Muscle of arm (tissue), 1 donor: ENCODE measurements at regions not wholly inside any gene's neighbourhood (a gene's known extent, or its start where the extent isn't known, plus 50 kb on each side); places are given as distances from the start of the nearest gene placed in this dataset.

Experiments used
- DNase-seq: peaks from one replicate; pipeline ENCODE4 v3.0.0-alpha.2; 2013

DNA sequence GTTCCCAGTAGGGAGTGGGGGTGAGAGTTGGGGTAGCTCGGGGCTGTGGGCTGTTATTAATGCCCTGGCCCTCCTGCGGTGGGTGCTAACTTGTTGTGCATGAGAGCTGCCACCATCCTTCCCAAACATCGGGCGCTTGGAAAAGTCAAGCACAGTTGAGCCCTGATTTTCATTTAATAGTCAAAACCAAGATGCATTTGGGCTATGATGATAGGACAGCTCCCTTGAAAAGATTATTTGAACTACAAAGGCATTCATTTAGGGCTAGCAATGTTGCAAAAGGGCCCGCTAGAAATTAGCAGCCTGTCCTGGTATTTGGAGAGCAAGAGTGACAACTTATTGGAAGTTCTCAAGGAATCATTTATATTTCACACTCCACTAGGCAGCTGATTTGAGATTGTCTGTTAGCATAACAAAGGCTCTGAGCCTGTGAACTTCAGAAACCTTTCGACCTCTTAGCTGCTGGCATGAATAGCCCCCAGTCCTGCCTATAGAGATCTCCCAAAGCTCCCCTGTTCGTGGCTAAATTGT is 128.2 kb upstream of the TMEM161B start:
- DNase-seq, result no peak

DNA sequence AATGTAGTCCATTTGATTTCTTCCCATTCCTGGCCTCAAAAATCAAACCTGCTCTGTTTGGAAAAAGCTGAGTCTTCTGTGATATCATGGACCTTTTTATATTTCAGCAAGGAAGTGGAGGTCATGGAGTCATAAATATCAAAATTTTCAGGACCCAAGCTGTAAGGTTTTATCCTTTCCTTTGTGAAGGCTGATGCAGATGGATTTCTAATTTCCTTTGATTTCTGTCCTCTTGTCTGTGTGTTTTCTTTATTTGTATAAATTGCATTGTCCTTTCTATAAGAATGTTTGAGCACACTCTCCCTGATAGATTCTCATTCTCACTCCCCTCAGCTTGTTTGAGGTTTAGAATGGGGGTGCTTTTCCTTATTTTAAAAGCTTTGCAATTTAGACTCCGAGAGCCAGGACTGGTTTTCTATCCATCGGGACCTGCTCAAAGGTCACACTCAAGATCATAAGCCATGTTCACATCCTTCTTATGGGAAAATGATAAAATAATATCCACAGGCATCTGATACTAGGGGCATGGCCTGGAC is 127.4 kb upstream of the TMEM161B start:
- DNase-seq, result no peak

DNA sequence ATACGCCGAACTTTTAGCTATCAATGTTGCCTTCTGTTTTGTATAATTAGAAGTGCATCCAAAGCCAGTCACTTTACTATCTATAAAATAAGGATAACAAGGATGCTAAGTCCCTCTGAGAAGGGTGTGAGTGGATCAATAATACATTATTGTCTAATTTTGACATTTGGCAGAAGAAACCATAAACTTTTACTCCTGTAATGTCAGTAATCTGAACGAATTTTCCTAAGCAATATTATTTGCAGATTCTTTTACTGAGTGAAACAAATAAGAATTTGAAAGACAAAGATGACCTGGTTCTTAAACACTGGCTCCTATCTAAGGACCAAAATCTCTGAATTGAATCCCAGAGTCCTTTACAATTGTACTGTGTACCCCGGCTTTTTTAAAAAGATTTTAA is 126.6 kb upstream of the TMEM161B start:
- DNase-seq, result no peak

DNA sequence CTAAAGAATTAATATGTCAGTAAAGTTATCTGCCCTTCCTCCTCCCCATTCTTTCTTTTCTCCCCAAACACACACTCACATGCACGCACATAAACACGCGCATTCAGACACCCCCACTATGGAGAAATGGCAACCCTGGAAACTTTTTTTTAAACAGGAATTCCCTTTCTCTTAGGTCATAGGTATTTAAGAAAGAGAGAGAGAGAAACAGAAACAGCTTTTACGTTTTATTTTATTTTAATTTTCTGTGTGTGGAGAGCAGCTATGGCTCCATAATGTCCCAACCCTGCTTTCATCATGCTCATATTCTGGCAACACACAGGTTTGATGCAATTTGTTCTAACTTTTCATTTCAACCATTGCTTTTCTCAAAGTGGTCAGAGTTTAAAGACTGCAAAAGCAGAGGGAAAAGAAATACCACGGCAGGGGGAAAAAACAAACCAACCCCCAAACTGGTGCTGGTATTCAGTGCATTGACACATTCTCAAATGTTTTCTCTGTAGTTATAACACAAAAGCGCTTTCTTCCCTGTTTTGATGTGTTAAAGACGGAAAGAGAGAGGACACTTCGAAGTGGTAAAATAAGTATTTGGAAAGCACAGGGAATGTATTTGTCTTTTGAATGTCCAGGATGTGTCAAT is 126.0 kb upstream of the TMEM161B start:
- no peak for DNase-seq

DNA sequence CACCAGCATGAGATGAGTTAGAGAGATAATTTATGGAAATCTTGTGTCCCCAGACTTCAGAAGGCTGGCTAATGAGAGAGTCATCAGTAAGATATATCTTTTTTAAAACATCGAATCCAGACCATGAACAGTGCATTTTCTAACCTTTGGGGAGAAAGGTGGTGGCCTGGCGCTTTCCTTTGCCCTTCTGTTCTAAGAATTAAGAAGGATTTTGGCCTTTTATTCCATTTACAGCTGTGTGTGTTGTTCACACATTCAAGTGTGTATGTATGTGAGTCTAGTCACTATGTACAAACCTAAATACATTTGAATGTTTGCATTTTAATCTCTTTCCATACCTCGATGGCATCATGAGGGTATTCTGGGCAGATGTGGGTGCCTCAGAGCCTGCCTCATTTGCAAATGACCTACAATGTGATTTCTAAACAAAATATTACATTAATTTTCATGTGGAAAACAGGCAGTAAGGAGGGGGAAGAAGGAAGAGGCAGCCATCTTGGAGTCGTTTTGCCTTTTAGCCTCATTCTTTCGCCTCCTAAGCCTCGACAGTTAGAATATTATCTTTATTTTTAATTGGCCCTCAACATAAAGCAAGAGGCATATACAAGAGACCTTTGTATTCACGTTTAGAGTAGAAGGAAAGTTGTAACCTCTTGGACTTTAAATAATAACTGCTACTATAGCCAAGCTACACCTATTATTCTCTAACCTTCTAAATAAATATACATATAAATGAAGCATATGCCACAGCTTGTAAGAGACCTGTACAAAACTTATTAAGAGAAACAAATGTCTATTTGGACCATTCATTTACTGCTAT is 125.3 kb upstream of the TMEM161B start:
- no peak for DNase-seq

DNA sequence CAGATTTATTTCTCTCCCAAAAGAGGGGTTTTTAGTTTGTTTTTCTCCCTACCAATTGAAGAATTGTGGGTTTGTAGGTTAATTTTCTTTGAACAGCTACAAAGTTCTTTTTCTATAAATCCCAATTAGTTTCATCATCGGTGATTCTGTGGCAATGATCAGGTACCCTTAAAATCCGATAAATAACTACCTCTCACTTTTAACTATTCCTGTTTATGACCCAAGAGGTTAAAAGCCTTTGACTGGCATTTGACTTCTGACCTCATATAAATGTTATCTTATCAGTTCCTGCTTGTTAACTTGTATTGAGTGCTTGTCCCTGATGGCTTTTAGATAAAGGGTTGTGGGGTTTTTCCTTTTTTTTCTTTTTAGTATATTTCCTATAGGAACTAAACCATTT is 124.4 kb upstream of the TMEM161B start:
- DNase-seq, result no peak

DNA sequence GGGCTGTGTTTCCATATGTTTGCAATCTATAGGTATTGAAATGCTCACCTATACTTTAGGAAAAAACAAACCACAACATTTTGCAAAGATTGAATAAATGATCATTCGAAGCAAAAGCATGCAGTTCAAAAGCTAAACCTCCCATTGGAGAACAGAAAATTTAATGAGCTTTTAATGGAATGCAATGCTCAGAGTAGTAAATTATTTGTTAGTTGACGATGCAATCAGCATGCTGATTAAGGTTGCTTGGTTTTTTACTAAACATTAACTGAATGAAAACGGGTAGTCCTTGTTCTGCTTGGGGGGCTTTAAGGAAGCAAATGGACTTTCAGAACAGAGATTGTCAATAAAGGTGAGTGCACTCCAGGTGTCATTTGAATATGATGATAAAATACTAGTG is 123.3 kb upstream of the TMEM161B start:
- DNase-seq, result no peak

DNA sequence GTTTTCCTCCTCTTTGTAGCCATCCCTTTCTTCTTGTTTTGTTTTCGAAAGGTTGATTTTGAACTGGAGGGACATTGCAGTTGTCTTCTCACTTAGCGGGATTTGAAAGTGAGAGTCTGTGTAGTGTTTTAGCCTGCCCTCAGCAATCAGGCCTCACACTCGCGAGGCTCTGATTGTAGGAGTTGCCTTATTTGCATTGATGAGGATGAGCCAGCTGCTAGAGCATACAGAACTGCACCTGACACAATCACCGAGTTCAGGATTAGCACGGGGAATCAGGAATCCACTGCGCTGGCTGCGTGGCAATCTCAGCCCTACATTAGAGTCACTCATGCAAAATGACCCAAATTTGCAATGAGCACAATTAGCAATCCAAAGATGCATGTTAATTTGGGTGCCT is 122.5 kb upstream of the TMEM161B start:
- DNase-seq, result no peak

DNA sequence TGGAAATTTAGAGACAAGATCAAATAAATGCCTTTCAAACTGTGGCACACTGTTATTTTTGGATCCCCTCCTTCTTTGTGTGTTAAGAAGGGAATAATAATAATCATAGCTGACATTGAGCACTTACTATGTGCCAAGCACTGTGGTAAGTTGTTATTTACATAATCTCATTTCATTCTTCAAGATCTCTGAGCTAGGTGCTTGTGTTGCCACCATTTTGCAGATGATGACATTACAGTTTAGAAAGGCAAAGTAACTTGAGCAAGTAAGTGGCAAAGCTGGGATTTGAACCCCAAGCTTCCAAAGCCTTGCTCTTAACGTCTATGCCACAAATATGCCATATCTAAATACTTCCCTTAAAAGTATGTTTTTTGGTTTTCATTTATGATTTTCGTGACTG is 121.8 kb upstream of the TMEM161B start:
- DNase-seq, result no peak

DNA sequence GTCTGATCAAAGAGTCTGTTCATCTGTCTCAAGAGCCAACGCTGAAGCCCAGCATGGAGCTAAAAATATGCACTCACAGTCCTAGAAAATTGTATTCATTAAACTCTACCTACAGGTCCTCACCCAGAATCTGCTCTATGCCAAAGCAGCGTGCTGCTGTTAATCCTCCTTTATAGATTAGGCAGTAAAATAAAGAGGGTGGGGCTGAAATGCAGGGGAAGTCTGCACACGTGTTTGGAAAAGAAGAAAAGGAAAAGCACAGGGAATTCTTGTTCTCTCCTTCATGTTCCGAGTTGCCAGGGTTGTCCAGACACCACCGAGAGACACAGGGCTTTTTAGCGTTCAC is 121.4 kb upstream of the TMEM161B start:
- no peak for DNase-seq

DNA sequence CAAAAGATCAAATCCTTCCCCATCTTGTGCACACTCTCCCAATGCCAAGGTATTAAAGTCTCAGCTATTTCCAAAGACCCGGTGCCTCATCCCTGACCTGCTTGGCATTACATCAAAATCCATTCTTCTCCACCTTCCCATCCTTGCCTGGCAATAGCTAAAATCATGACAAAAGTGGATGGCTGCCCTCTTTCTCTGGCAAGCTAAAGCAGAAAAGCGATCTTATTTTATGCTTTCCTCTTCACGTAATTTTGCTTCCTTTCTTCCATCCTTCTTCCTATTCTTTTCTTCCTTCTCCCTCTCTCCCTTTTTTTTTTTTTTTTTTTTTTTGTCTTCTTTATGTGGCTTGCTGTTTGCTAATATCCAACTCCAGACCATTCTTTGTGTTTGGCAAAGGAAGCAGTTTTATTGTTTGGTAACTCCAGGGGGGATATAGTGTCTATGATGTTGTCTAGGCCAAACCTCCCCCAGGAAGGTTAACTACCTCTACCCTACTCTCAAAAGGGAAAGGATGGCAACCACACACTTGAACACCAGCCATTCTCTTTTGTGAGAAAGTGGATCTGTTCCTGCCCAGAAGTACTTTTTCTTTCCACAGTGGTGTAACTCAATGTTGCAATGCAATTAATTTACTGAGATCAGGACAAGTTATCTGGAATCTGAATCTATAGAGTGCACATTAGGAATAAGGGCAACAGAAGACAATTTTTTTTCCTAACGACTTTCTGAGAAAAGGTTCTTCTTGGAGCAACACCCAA is 120.9 kb upstream of the TMEM161B start:
- DNase-seq, result no peak

DNA sequence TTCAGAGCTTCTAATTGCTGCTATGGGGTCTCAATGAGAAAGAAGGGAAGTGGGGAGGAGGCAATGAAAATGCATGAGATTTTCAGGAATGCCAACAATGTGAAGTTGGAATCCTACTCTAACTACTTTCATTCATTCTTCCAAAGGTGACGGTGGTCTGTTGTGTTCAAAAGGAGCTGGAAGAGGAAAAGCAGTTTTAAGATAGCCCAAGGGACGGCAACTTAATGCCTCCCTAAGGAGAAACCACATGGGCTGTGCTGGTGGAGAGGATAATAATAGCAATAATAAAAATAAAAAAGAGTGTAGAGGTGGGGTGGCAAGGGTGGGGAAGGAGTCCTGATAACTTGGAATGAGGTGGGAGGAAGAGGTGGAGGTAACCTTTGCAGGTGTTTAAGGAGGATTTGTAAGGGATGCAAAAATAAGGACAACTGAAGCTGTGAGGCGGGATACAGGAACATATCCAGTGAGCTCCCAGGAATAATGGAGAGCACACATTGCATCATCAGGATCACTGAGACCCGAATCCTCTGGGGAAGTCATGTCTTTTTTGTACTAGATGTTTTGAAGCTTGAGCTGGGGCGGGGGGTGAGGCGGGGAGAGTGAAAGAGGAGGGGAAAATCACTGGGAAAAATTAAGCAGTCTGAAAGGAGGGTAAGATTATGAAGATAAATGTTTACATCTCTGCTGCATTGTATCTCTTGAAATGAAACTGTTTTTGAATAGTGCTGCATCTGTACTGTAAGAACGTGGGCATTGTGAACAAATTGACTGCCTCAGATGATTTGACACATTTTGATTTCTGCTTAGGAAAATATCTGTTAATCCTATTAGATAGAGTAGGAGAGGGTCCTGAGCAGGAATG is 120.1 kb upstream of the TMEM161B start:
- DNase-seq, result no peak

DNA sequence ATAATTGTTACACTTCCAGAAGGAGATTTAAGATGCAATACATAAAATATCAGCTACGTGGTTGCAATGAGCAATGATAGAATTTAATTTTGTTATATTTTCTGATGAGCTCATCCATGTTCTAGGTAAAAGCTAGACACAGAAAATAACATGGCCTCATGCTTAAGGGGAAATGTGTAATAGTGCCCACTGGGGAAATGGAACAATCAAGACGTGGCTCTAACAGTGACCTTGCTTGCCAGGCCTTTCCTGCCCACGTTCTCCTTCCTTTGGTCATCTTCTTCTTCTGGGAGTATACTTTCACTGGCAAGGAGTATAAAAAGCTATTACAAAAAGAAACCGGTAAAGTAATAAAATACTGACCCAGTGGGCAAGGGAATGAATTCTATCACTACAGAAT is 116.2 kb upstream of the TMEM161B start:
- no peak for DNase-seq

DNA sequence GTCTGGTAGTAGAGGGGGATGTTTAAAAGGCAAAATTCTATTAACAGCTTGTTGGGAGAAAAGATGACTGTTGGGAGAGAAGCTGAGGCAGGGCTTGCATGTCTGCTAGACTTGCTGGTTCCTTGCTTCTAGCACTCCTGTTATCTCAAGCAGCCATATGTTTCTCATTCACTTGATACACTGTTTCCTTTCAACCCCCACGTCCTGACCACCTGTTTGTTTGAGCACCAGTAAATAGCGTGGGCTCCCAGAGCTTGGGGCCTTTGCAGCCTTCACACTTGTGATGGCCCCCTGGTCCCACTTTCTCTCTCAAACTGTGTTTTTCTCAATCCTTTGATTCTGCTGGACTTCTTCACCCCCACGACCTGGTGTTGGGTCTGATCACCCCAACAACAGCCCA is 111.7 kb upstream of the TMEM161B start:
- no peak for DNase-seq

DNA sequence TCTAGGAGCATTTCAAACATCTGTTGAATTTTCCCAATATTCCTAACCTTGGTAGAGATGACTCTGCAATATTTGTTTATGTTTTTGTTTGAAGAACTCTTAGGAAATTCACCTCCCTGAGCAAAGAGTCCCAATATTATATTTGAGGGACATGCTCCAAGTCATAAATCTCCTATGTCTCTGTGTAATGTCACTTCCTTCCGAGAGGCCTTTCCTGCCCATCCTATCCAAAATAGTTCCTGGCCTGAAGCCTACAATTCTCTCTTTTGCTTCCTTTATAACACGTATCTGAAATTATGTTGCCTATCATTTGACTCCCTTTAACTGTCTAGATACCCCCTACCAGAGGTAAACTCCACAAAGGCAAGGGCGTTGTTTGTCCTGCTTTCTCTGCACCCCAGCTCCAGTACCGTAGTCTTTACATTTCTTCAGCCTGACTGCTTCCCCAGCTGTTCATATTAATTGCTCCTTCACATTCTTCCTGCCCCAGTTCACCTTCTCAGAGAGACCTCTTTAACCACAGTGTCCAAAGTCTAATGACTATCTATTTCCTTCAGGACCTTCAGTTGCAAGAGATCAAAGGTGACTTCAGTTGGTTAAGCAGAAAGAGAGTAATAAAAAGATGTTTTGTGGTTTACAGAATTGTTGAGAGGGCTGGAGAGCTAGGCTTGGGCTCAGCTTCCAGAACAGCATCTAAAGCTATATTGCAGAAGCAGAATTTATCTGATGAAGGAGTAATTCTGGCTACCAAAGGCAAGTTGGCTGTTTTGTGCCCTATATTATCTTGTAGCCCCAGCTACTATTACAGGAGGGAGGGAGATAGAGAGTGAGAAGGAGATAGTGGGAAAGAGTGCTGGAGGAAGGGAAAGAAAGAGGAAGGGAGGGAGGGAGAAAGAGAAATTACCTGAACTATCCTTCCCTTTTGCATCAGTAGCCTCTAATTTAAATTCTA is 109.3 kb upstream of the TMEM161B start:
- no peak for DNase-seq

DNA sequence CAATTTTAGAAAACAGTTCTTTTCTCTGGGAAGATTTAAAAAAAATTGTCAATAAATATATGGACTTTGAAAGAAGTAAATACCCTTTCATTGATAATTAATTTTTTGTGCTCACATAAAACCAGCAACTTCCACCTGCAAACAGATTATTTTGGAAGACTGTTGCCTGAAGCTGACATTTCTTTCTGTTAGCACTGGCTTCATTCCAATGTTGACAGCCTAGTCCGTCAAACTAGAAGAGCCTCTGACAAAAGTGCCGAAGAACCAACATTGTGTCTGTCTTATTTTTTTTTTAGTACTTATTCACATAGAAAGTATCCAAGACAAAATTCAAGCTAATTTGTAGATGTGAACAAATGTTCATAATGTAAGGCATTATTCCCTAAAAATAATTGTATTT is 108.6 kb upstream of the TMEM161B start:
- DNase-seq, result no peak

DNA sequence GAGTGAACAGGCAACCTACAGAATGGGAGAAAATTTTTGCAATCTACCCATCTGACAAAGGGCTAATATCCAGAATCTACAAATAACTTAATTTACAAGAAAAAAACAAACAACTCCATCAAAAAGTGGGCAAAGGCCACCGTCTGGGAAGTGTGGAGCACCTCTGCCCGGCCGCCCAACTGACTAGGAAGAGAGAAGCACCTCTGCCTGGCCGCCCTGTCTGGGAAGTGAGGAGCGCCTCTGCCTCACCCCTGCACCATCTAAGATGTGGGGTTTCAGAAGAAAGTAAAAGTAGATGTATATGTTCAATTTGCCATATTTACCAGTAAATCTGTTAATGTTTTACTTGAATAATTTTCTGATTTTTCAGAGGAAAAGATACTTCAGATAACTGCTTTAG is 108.1 kb upstream of the TMEM161B start:
- no peak for DNase-seq

DNA sequence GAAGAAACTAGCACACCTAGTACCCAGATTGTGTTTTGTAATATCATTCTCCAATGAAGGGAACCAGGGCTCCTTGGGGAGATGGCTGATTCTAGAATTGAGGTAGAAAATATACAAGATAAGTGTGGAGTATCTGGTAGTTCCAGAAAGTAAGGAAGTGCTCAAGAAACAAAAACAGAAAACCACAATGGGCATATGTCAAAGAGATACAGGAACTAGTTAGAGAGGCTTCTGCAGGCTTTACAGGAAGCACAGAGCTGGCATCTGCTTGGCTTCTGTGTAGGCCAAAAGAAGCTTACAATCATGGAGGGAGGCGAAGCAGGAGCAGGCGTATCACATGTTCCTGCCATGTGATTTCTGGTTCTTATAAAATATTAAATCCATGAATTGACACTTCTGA is 105.7 kb upstream of the TMEM161B start:
- no peak for DNase-seq

DNA sequence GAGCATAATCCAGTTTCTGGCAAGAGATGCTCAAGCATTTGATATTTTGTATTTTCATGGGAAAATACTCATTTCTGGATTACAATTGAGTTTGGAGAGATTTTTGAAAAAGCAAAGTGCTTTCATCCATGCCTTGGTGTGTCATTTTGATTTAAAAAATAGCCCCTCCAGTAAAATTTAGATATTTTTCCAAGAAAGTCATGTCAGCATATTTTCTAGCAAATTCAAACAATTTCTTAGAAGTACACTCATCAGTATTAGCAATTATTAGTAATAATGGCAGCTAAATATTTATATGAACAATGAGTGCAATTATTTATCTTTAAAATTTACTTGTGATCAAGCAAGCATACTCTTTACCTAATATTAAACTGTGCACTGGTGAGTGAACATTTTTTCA is 102.2 kb upstream of the TMEM161B start:
- no peak for DNase-seq

DNA sequence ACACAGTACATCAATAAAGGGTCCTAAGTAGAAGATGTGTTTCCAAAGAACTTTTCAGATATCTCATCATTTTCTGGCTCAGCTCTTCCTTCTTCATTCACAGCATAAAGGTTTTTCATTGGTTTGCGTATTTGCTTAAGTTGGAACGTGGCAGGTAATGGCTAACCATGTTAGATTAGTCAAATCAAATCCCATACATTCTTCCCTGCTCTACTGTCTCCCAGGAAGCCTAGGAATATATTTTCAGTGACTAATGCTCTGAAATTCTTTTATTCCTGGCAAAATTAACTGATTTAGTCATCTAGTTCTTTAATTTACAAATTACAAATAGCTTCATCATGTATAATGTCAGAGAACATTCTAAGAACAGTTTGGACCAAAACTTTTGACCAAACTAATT is 99.6 kb upstream of the TMEM161B start:
- DNase-seq, result no peak
